ENCODE measurements at regions not wholly inside any gene's neighbourhood (a gene's known extent, or its start where the extent isn't known, plus 50 kb on each side); places are given as distances from the start of the nearest gene placed in this dataset.

GRCh38 chr9:26770821-26771220 is 121.8 kb downstream of the CAAP1 start:
- TF ChIP-seq CTCF (IDR thresholded peaks at IDR 0.05; ENCODE audit: low read depth, low read length): no peak
- no peak for DNase-seq (ENCODE audit: extremely low read depth, low read depth)

GRCh38 chr9:26768145-26768544 is 124.5 kb downstream of the CAAP1 start:
- no peak for TF ChIP-seq CTCF (IDR thresholded peaks at IDR 0.05; ENCODE audit: low read depth, low read length)
- DNase-seq (ENCODE audit: extremely low read depth, low read depth): no peak

- no peak for TF ChIP-seq CTCF (IDR thresholded peaks at IDR 0.05; ENCODE audit: low read depth, low read length)
- DNase-seq (ENCODE audit: extremely low read depth, low read depth): no peak
Measured at GRCh38 chr9:26760675-26761074, 131.9 kb downstream of the CAAP1 start.

GRCh38 chr9:26758655-26759054 is 133.9 kb downstream of the CAAP1 start:
- DNase-seq (ENCODE audit: extremely low read depth, low read depth): no peak
- no peak for TF ChIP-seq CTCF (IDR thresholded peaks at IDR 0.05; ENCODE audit: low read depth, low read length)

GRCh38 chr9:26756881-26757280 is 135.7 kb downstream of the CAAP1 start:
- no peak for TF ChIP-seq CTCF (IDR thresholded peaks at IDR 0.05; ENCODE audit: low read depth, low read length)
- no peak for DNase-seq (ENCODE audit: extremely low read depth, low read depth)

GRCh38 chr9:26755476-26755875 is 137.1 kb downstream of the CAAP1 start:
- TF ChIP-seq CTCF (IDR thresholded peaks at IDR 0.05; ENCODE audit: low read depth, low read length): no peak
- DNase-seq (ENCODE audit: extremely low read depth, low read depth): no peak

GRCh38 chr9:26754509-26755164 is 138.0 kb downstream of the CAAP1 start:
- no peak for DNase-seq (ENCODE audit: extremely low read depth, low read depth)

More at GRCh38 chr9:26754509-26755164, 138.0 kb downstream of the CAAP1 start:
- no peak for TF ChIP-seq CTCF (IDR thresholded peaks at IDR 0.05; ENCODE audit: low read depth, low read length)

Data from AG09319 (cell line).